ENCODE measurements at regions not wholly inside any gene's neighbourhood (a gene's known extent, or its start where the extent isn't known, plus 50 kb on each side); places are given as distances from the start of the nearest gene placed in this dataset.
"Not testable (repeated sequence)": the region's sequence is repeated elsewhere in the genome, so short reads cannot be mapped to it uniquely, and the experiment has no call there.

- no peak for DNase-seq (ENCODE audit: extremely low spot score, insufficient read length, low read depth)
- FAIRE-seq, result no peak
Measured at GRCh38 chr5:101143526-101143925, 240.4 kb upstream of the ST8SIA4 start.

- no peak for DNase-seq (ENCODE audit: extremely low spot score, insufficient read length, low read depth)
- no peak for FAIRE-seq
Measured at GRCh38 chr5:101142102-101142501, 239.0 kb upstream of the ST8SIA4 start.

GRCh38 chr5:101136454-101136853 lies 233.4 kb upstream of the ST8SIA4 start:
- no peak for DNase-seq (ENCODE audit: extremely low spot score, insufficient read length, low read depth)
- FAIRE-seq, result no peak

GRCh38 chr5:101123363-101123762 lies 220.3 kb upstream of the ST8SIA4 start:
- FAIRE-seq (no peak), DNase-seq (ENCODE audit: extremely low spot score, insufficient read length, low read depth) (no peak)

- FAIRE-seq, result no peak
- DNase-seq (ENCODE audit: extremely low spot score, insufficient read length, low read depth), result no peak
Measured at GRCh38 chr5:101112645-101113044, 209.6 kb upstream of the ST8SIA4 start.

- DNase-seq (ENCODE audit: extremely low spot score, insufficient read length, low read depth) (no peak), FAIRE-seq (no peak)
Measured at GRCh38 chr5:101103874-101104273, 200.8 kb upstream of the ST8SIA4 start.

GRCh38 chr5:101102506-101102905 lies 199.4 kb upstream of the ST8SIA4 start:
- no peak for FAIRE-seq

GRCh38 chr5:101091902-101092301 lies 188.8 kb upstream of the ST8SIA4 start:
- FAIRE-seq (no peak), DNase-seq (ENCODE audit: extremely low spot score, insufficient read length, low read depth) (no peak)

More at GRCh38 chr5:101102506-101102905, 199.4 kb upstream of the ST8SIA4 start:
- no peak for DNase-seq (ENCODE audit: extremely low spot score, insufficient read length, low read depth)

- no peak for FAIRE-seq
- DNase-seq (ENCODE audit: extremely low spot score, insufficient read length, low read depth), result no peak
Measured at GRCh38 chr5:101084353-101084752, 181.3 kb upstream of the ST8SIA4 start.

- DNase-seq (ENCODE audit: extremely low spot score, insufficient read length, low read depth) (no peak), FAIRE-seq (no peak)
Measured at GRCh38 chr5:101080462-101081240, 177.6 kb upstream of the ST8SIA4 start.

- DNase-seq (ENCODE audit: extremely low spot score, insufficient read length, low read depth) (no peak), FAIRE-seq (no peak)
Measured at GRCh38 chr5:101068298-101068697, 165.2 kb upstream of the ST8SIA4 start.

- FAIRE-seq (no peak), DNase-seq (ENCODE audit: extremely low spot score, insufficient read length, low read depth) (no peak)
Measured at GRCh38 chr5:101067429-101067828, 164.3 kb upstream of the ST8SIA4 start.

- no peak for FAIRE-seq
- DNase-seq (ENCODE audit: extremely low spot score, insufficient read length, low read depth), result no peak
Measured at GRCh38 chr5:101062902-101063301, 159.8 kb upstream of the ST8SIA4 start.

- no peak for FAIRE-seq
- no peak for DNase-seq (ENCODE audit: extremely low spot score, insufficient read length, low read depth)
Measured at GRCh38 chr5:101047181-101047580, 144.1 kb upstream of the ST8SIA4 start.

GRCh38 chr5:101045689-101046088 lies 142.6 kb upstream of the ST8SIA4 start:
- FAIRE-seq (no peak), DNase-seq (ENCODE audit: extremely low spot score, insufficient read length, low read depth) (no peak)

- DNase-seq (ENCODE audit: extremely low spot score, insufficient read length, low read depth); FAIRE-seq: not testable (repeated sequence)
Measured at GRCh38 chr5:101040002-101040401, 136.9 kb upstream of the ST8SIA4 start.

GRCh38 chr5:101036778-101037177 lies 133.7 kb upstream of the ST8SIA4 start:
- DNase-seq (ENCODE audit: extremely low spot score, insufficient read length, low read depth) (no peak), FAIRE-seq (no peak)

GRCh38 chr5:101035425-101035824 lies 132.3 kb upstream of the ST8SIA4 start:
- DNase-seq (ENCODE audit: extremely low spot score, insufficient read length, low read depth) (no peak), FAIRE-seq (no peak)

- FAIRE-seq (no peak), DNase-seq (ENCODE audit: extremely low spot score, insufficient read length, low read depth) (no peak)
Measured at GRCh38 chr5:101024299-101024698, 121.2 kb upstream of the ST8SIA4 start.

- DNase-seq (ENCODE audit: extremely low spot score, insufficient read length, low read depth), result no peak
- FAIRE-seq, result no peak
Measured at GRCh38 chr5:101018299-101018698, 115.2 kb upstream of the ST8SIA4 start.

GRCh38 chr5:101012880-101013279 lies 109.8 kb upstream of the ST8SIA4 start:
- FAIRE-seq, result no peak
- DNase-seq (ENCODE audit: extremely low spot score, insufficient read length, low read depth), result no peak

Data from GM18507 (cell line).